CD14-positive monocyte (primary cell): ENCODE measurements at regions not wholly inside any gene's neighbourhood (a gene's known extent, or its start where the extent isn't known, plus 50 kb on each side); places are given as distances from the start of the nearest gene placed in this dataset.

ENCODE experiments used
- DNase-seq, 3 donors: peaks; one replicate each; pipeline ENCODE4 v3.0.0-alpha.2; 2011 to 2022
- H2AFZ ChIP-seq: 2 replicates; pipeline ENCODE4 v1.6.0; 2012; ENCODE audit warnings: mild to moderate bottlenecking, low read depth, low read length, inconsistent platforms; ENCODE audit not compliant: insufficient read depth, poor library complexity, severe bottlenecking
- H3K27ac ChIP-seq, 2 donors: 1 replicate in 1 of 2; 2 replicates in 1 of 2; pipeline ENCODE4 v1.5.1; 2012 to 2013; ENCODE audit warnings: low read length in 2 of 2, control low read depth in 1 of 2, inconsistent platforms in 1 of 2, low read depth in 1 of 2, mild to moderate bottlenecking in 1 of 2
- H3K27me3 ChIP-seq, 2 donors: one replicate each; pipeline versions ENCODE4 v1.6.0 to v1.6.1; 2011 to 2013; ENCODE audit warnings: low read length in 2 of 2; ENCODE audit not compliant: control insufficient read depth in 2 of 2, insufficient read depth in 2 of 2
- H3K36me3 ChIP-seq, 2 donors: replicated peaks in 1 of 2; 1 replicate in 1 of 2; 2 replicates in 1 of 2; pipeline versions ENCODE4 v1.5.1 to v1.6.1; 2012 to 2013; ENCODE audit warnings: low read length in 2 of 2, control low read depth in 1 of 2, inconsistent platforms in 1 of 2, mild to moderate bottlenecking in 1 of 2; ENCODE audit not compliant: insufficient read depth in 2 of 2, control insufficient read depth in 1 of 2
- H3K4me1 ChIP-seq, 2 donors: 1 replicate in 1 of 2; 2 replicates in 1 of 2; pipeline versions ENCODE4 v1.5.1 to v1.6.1; 2012 to 2013; ENCODE audit warnings: low read length in 2 of 2, control low read depth in 1 of 2, inconsistent platforms in 1 of 2, mild to moderate bottlenecking in 1 of 2, moderate library complexity in 1 of 2; ENCODE audit not compliant: insufficient read depth in 2 of 2, control insufficient read depth in 1 of 2
- H3K4me2 ChIP-seq: replicated peaks from 2 replicates; pipeline ENCODE3; 2012; ENCODE audit warnings: low read length, moderate library complexity, mild to moderate bottlenecking; ENCODE audit not compliant: poor library complexity, severe bottlenecking; ENCODE audit errors: extremely low read depth
- H3K4me3 ChIP-seq, 3 experiments: fragments of 200-600 bp in 1 of 3; sonication (generic) in 1 of 3; replicated peaks in 1 of 3; 1 replicate in 2 of 3; 2 replicates in 1 of 3; pipeline ENCODE4 v1.5.1; 2011 to 2013; ENCODE audit warnings: low read length in 3 of 3, mild to moderate bottlenecking in 3 of 3, control low read depth in 2 of 3, low read depth in 2 of 3, inconsistent platforms in 1 of 3, moderate library complexity in 1 of 3
- H3K79me2 ChIP-seq: 2 replicates; pipeline ENCODE4 v1.6.0; 2012; ENCODE audit warnings: mild to moderate bottlenecking, control low read depth, inconsistent platforms, low read length, moderate library complexity; ENCODE audit not compliant: insufficient read depth
- H3K9ac ChIP-seq: 2 replicates; pipeline ENCODE4 v1.6.0; 2017; ENCODE audit warnings: low read length, mild to moderate bottlenecking; ENCODE audit not compliant: insufficient read depth, poor library complexity, severe bottlenecking
- H3K9me3 ChIP-seq, 2 donors: replicated peaks in 1 of 2; 1 replicate in 1 of 2; 2 replicates in 1 of 2; pipeline versions ENCODE4 v1.5.1 to v1.6.1; 2012 to 2013; ENCODE audit warnings: low read length in 2 of 2, control low read depth in 1 of 2; ENCODE audit not compliant: control insufficient read depth in 1 of 2, insufficient read depth in 1 of 2
- H4K20me1 ChIP-seq: 2 replicates; pipeline ENCODE4 v1.6.0; 2012; ENCODE audit warnings: mild to moderate bottlenecking, low read length, control low read depth, moderate library complexity; ENCODE audit not compliant: insufficient read depth
- H3K27ac Mint-ChIP-seq, 7 donors: one replicate each; pipeline ENCODE4 v1.8.0; 2020; ENCODE audit warnings: mild to moderate bottlenecking in 7 of 7, mixed read lengths in 7 of 7, moderate library complexity in 6 of 7, inconsistent platforms in 2 of 7
- H3K27me3 Mint-ChIP-seq, 3 donors: one replicate each; pipeline ENCODE4 v1.8.0; 2021 to 2022; ENCODE audit warnings: low read depth in 3 of 3, mild to moderate bottlenecking in 3 of 3, mixed read lengths in 3 of 3, moderate library complexity in 3 of 3, inconsistent platforms in 1 of 3
- H3K36me3 Mint-ChIP-seq, 2 donors: one replicate each; pipeline ENCODE4 v1.8.0; 2020; ENCODE audit warnings: mixed read lengths in 2 of 2, inconsistent platforms in 1 of 2, mild to moderate bottlenecking in 1 of 2
- H3K4me1 Mint-ChIP-seq: one replicate; pipeline ENCODE4 v1.8.0; 2020; ENCODE audit warnings: mild to moderate bottlenecking, mixed read lengths
- H3K4me3 Mint-ChIP-seq, 2 donors: one replicate each; pipeline ENCODE4 v1.8.0; 2020; ENCODE audit warnings: mild to moderate bottlenecking in 2 of 2, mixed read lengths in 2 of 2, moderate library complexity in 1 of 2
- H3K9me3 Mint-ChIP-seq, 7 donors: one replicate each; pipeline ENCODE4 v1.8.0; 2020 to 2022; ENCODE audit warnings: mixed read lengths in 7 of 7, mild to moderate bottlenecking in 6 of 7, moderate library complexity in 6 of 7, inconsistent platforms in 2 of 7
- WGBS: methylation state at CpG from one replicate; pipeline ENCODE4 v1.1.5; 2013; ENCODE audit warnings: missing lambda C conversion rate; ENCODE audit not compliant: insufficient coverage; 5-methylcytosine and 5-hydroxymethylcytosine counted together
- intact Hi-C, 2 donors: fragments of 100-400 bp; cut with micrococcal nuclease; formaldehyde crosslinking; loops; one replicate each; pipeline versions ENCODE4 v1.15.0 to v1.15.1; 2023
- TF ChIP-seq, protein P1 (sequence below): fragments of 200-600 bp; IDR thresholded peaks from one replicate; pipeline ENCODE4 v1.8.0; 2022; ENCODE audit warnings: antibody characterized with exemption, mild to moderate bottlenecking

DNA sequence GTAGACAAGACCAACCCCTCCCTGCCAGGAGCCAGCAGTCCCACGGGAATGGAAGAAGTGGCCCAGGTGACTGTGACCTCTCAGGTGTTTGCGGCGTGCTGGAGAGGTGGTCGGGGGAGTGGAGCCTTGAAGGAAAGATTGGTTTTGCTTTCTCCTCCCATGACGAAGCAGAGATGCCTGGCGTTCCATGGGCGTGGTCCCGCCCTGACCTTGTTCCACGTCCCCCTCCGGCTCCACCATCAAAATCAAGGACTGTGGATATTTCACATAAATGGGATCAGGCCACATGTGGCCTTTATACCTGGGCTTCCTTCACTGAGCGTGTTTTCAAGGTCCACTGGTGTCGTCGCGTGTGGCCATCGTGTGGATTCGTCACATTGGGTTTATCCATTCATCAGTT, 270.6 kb upstream of the TNRC6C start:
- Histone ChIP-seq H3K4me1 (peaks cover 14 to 16% of the 10 kb centered on the region in 2 donors), H3K9me3 (no peaks in the 10 kb centered on the region), H3K27me3 (no peaks in the 10 kb centered on the region), H3K36me3 (no peaks in the 10 kb centered on the region), H3K4me3 (no peak overlapping the region), H3K79me2 (no peaks in the 10 kb centered on the region), H4K20me1 (no peaks in the 10 kb centered on the region), H3K4me2 (no peak overlapping the region), H3K27ac (no peak overlapping the region), H3K9ac (no peak overlapping the region), H2AFZ (no peak overlapping the region)
- 90% methylated on average over 12 of the region's 16 CpGs for WGBS
- peaks cover 0 to 5% (median 0%) of the 10 kb centered on the region in 7 donors for H3K9me3 Mint-ChIP-seq
- no peak overlapping the region for H3K27ac Mint-ChIP-seq
- H3K27me3 Mint-ChIP-seq: peaks cover 18 to 27% (median 24%) of the 10 kb centered on the region in 3 donors
- intact Hi-C loops: no loop called here
- no peak for DNase-seq
- no peaks in the 10 kb centered on the region for H3K36me3 Mint-ChIP-seq
- H3K4me3 Mint-ChIP-seq: no peak overlapping the region
- peaks cover 26% of the 10 kb centered on the region for H3K4me1 Mint-ChIP-seq
- TF ChIP-seq, protein P1, sequence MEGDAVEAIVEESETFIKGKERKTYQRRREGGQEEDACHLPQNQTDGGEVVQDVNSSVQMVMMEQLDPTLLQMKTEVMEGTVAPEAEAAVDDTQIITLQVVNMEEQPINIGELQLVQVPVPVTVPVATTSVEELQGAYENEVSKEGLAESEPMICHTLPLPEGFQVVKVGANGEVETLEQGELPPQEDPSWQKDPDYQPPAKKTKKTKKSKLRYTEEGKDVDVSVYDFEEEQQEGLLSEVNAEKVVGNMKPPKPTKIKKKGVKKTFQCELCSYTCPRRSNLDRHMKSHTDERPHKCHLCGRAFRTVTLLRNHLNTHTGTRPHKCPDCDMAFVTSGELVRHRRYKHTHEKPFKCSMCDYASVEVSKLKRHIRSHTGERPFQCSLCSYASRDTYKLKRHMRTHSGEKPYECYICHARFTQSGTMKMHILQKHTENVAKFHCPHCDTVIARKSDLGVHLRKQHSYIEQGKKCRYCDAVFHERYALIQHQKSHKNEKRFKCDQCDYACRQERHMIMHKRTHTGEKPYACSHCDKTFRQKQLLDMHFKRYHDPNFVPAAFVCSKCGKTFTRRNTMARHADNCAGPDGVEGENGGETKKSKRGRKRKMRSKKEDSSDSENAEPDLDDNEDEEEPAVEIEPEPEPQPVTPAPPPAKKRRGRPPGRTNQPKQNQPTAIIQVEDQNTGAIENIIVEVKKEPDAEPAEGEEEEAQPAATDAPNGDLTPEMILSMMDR: no peak

DNA sequence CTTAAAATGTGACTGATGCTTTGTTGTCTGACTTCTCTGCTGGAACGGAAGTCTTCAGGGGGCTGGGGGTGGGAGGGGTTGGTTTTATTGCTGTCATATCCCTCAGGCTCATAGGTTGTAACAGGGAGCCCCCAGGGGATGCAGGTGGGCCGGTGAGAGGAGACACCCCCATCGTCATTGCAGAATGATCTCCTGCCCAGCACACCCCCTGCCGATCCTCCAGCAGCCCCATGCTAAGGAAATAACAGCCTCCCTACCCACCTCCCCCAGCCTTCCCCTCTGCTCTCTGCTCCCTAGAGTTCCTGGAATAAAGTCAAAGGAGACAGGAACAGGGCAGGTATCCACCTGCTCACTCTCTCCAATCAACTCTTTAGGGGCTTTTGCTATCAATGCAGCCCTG, 270.1 kb upstream of the TNRC6C start:
- Histone ChIP-seq H3K4me2 (no peak overlapping the region), H3K9me3 (no peaks in the 10 kb centered on the region), H4K20me1 (no peaks in the 10 kb centered on the region), H3K27me3 (no peaks in the 10 kb centered on the region), H3K4me3 (no peak overlapping the region), H2AFZ (no peak overlapping the region), H3K4me1 (peaks cover 14 to 16% of the 10 kb centered on the region in 2 donors), H3K27ac (no peak overlapping the region), H3K36me3 (no peaks in the 10 kb centered on the region), H3K9ac (no peak overlapping the region), H3K79me2 (no peaks in the 10 kb centered on the region)
- Mint-ChIP-seq H3K36me3 (no peaks in the 10 kb centered on the region), H3K4me1 (peaks cover 26% of the 10 kb centered on the region), H3K27me3 (peaks cover 18 to 29% (median 27%) of the 10 kb centered on the region in 3 donors), H3K4me3 (no peak overlapping the region), H3K9me3 (peaks cover 0 to 5% (median 0%) of the 10 kb centered on the region in 7 donors), H3K27ac (no peak overlapping the region)
- WGBS: 100% methylated on average over 1 of the region's 4 CpGs
- no peak for DNase-seq
- TF ChIP-seq, protein P1: no peak
- intact Hi-C loops: no loop called here
